ENCODE measurements at regions not wholly inside any gene's neighbourhood (a gene's known extent, or its start where the extent isn't known, plus 50 kb on each side); places are given as distances from the start of the nearest gene placed in this dataset.

DNA sequence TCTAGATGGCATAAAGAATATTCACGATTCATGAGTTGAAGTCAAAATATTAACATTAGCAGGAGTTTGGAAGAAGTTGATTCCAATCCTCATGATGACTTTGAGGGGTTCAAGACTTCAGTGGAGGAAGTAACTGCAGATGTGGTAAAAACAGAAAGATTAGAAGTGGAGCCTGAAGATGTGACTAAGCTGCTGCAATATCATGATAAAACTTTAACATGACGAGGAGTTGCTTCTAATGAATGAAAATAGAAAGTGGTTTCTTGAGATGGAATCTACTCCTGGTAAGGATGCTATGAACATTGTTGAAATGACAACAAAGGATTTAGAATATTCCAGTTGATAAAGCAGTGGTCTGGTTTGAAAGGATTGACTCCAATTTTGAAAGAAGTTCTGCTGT is 70.1 kb upstream of the TMLHE start:
- TF ChIP-seq CTCF (IDR thresholded peaks at IDR 0.05; ENCODE audit: unreplicated experiment): no peak
- DNase-seq (ENCODE audit: unreplicated experiment): no peak
- no peak overlapping the region for H3K4me3 Mint-ChIP-seq (ENCODE audit: unreplicated experiment)
- H3K27ac Mint-ChIP-seq (ENCODE audit: low read depth, unreplicated experiment): no peak overlapping the region
- peaks cover 19% of the 10 kb centered on the region for H3K9me3 Mint-ChIP-seq (ENCODE audit: unreplicated experiment)
- H3K27me3 Mint-ChIP-seq (ENCODE audit: insufficient read depth, unreplicated experiment): no peaks in the 10 kb centered on the region
- H3K4me1 Mint-ChIP-seq (ENCODE audit: insufficient read depth, unreplicated experiment): no peaks in the 10 kb centered on the region
- intact Hi-C loops (cut with micrococcal nuclease): no loop called here
- ChIA-PET CTCF (no interaction called here), POLR2A (no interaction called here)
- H3K36me3 Mint-ChIP-seq (ENCODE audit: insufficient read depth, unreplicated experiment): no peaks in the 10 kb centered on the region
- BruUV-seq (replicated peaks): no TSS peak

- Mint-ChIP-seq H3K4me1 (ENCODE audit: insufficient read depth, unreplicated experiment) (no peaks in the 10 kb centered on the region), H3K27ac (ENCODE audit: low read depth, unreplicated experiment) (no peak overlapping the region), H3K4me3 (ENCODE audit: unreplicated experiment) (no peak overlapping the region), H3K9me3 (ENCODE audit: unreplicated experiment) (peaks cover 19% of the 10 kb centered on the region), H3K27me3 (ENCODE audit: insufficient read depth, unreplicated experiment) (no peaks in the 10 kb centered on the region), H3K36me3 (ENCODE audit: insufficient read depth, unreplicated experiment) (no peaks in the 10 kb centered on the region)
- BruUV-seq (replicated peaks): no TSS peak
- ChIA-PET POLR2A (no interaction called here), CTCF (no interaction called here)
- intact Hi-C loops (cut with micrococcal nuclease): no loop called here
- DNase-seq (ENCODE audit: unreplicated experiment): no peak
- TF ChIP-seq CTCF (IDR thresholded peaks at IDR 0.05; ENCODE audit: unreplicated experiment): no peak
Observed at GRCh38 chrX:155679715-155680114, 67.0 kb upstream of the TMLHE start.

DNA sequence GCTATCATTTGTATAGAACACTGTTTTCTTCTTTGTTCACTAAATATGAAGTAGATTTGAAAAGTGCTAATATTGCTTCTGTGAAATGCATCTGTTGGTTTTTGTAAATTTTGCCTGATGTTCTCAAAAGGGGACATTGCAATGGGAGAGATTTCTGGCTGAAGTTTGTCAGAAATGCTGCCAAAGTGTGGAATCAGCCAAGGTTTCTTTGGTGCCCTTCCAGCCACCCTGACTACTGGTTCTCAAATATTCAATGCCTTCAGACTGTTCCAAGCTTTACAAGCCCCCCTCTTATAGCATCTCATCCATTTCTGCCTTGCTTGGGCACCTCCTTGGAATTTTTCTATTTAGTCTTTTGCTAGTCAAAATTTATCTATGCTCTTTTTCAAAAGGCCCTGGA is 60.6 kb upstream of the TMLHE start:
- CTCF ChIA-PET: interaction anchor here (0.5 kb wide), 1 partner anchor 22 kb away, joined by 3 read pairs; no protein-coding TSS in a partner anchor
- Mint-ChIP-seq H3K4me3 (ENCODE audit: unreplicated experiment) (no peak overlapping the region), H3K36me3 (ENCODE audit: insufficient read depth, unreplicated experiment) (no peaks in the 10 kb centered on the region), H3K27ac (ENCODE audit: low read depth, unreplicated experiment) (no peak overlapping the region), H3K9me3 (ENCODE audit: unreplicated experiment) (no peaks in the 10 kb centered on the region), H3K4me1 (ENCODE audit: insufficient read depth, unreplicated experiment) (no peaks in the 10 kb centered on the region), H3K27me3 (ENCODE audit: insufficient read depth, unreplicated experiment) (no peaks in the 10 kb centered on the region)
- no peak for TF ChIP-seq CTCF (IDR thresholded peaks at IDR 0.05; ENCODE audit: unreplicated experiment)
- no peak for DNase-seq (ENCODE audit: unreplicated experiment)
- no TSS peak for BruUV-seq (replicated peaks)
- POLR2A ChIA-PET: no interaction called here
- intact Hi-C loops (cut with micrococcal nuclease): no loop called here

- ChIA-PET CTCF (no interaction called here), POLR2A (no interaction called here)
- no peak overlapping the region for H3K27ac Mint-ChIP-seq (ENCODE audit: low read depth, unreplicated experiment)
- no peaks in the 10 kb centered on the region for H3K4me1 Mint-ChIP-seq (ENCODE audit: insufficient read depth, unreplicated experiment)
- H3K36me3 Mint-ChIP-seq (ENCODE audit: insufficient read depth, unreplicated experiment): no peaks in the 10 kb centered on the region
- no peak for DNase-seq (ENCODE audit: unreplicated experiment)
- no peak for TF ChIP-seq CTCF (IDR thresholded peaks at IDR 0.05; ENCODE audit: unreplicated experiment)
- intact Hi-C loops (cut with micrococcal nuclease): no loop called here
- BruUV-seq (replicated peaks): no TSS peak
- H3K4me3 Mint-ChIP-seq (ENCODE audit: unreplicated experiment): no peak overlapping the region
- peaks cover 25% of the 10 kb centered on the region for H3K9me3 Mint-ChIP-seq (ENCODE audit: unreplicated experiment)
- no peaks in the 10 kb centered on the region for H3K27me3 Mint-ChIP-seq (ENCODE audit: insufficient read depth, unreplicated experiment)
Observed at GRCh38 chrX:155666741-155667140, 54.0 kb upstream of the TMLHE start.
